HFF-Myc (cell line): ENCODE measurements at regions not wholly inside any gene's neighbourhood (a gene's known extent, or its start where the extent isn't known, plus 50 kb on each side); places are given as distances from the start of the nearest gene placed in this dataset.

Source experiments
- DNase-seq: peaks from one replicate; pipeline ENCODE4 v3.0.0-alpha.2; 2011; ENCODE audit warnings: low read depth; ENCODE audit errors: extremely low read depth
- H3K4me3 ChIP-seq: replicated peaks from 2 replicates; pipeline ENCODE4 v1.5.1; 2011; ENCODE audit warnings: low read depth, mild to moderate bottlenecking, control low read depth, low read length
- CTCF ChIP-seq: IDR thresholded peaks from 2 replicates; pipeline ENCODE4 v1.5.1; 2012; ENCODE audit warnings: mild to moderate bottlenecking, low read depth, low read length, control low read depth; ENCODE audit errors: missing control alignments

DNA sequence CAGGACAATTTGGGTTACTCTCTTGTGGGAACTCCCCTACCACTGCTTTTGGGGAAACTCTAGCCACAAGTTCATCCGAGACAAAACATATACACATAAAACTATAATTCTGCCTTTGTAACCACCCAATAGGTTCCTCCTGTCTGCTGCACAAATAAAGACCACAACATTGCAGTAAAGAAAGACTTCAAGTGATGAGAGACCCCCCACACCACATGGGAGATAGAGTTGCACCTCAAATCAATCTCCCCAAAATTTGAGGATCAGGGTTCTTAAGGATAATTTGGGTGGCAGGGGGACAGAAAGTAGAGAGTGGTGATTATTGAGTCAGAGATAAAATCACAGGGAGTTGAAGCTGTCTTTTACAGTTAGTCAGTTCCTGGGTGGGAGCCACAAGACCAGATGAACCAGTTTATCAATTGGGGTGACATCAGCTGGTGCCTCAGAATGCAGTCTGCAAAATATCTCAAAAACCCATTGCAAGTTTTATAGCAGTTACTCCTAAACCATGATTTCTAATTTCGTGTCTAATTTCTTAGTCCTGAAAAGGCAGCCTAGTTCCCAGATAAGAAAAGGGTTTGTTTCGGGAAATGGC, 1348.5 kb downstream of the PCDH9 start:
- H3K4me3 ChIP-seq: no peak overlapping the region
- no peak for DNase-seq
- no peak for TF ChIP-seq CTCF

- no peak for TF ChIP-seq CTCF
- DNase-seq: no peak
- H3K4me3 ChIP-seq: no peak overlapping the region
These were observed 1355.1 kb downstream of the PCDH9 start for GRCh38 chr13:65875031-65875430.

DNA sequence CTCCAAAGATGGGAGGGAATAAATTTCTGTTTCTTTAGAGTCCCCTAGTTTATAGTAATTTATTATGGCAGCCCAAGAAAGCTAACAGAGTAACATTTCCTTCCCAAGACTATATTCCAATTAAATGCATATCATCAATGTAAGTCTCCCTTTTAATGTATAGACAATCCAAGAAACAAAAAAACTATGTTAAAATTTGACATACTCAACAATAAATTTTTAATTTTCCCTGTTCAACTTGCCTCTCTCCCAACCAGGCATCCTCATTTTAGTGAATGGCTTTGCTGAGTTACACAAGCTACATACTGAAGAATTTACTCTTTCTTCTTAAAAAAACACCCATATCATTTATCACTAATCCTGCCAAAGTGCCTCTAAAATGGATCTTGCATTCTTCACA, 1357.7 kb downstream of the PCDH9 start:
- H3K4me3 ChIP-seq: no peak overlapping the region
- no peak for TF ChIP-seq CTCF
- no peak for DNase-seq

DNA sequence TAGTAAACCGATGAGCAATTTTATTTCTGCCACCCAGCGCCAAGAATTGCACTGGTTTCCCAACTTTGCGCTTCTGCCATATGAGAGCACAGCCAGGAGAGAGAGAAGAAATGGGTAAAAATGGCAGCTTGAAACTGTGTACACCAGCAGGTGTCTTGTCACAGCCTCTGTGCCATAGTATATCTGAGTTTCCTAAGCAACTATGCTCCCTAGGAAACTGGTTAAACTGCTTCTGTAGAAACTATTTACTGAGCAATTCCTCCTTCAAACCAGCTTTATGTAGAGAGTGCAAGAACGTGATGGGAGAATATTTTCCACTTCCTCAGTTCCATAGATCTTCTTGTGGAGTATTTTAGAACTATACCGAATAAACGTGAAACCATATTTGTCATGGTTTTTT, 1361.3 kb downstream of the PCDH9 start:
- no peak for TF ChIP-seq CTCF
- DNase-seq: no peak
- no peak overlapping the region for H3K4me3 ChIP-seq

- no peak overlapping the region for H3K4me3 ChIP-seq
- DNase-seq: no peak
- no peak for TF ChIP-seq CTCF
These were observed 1362.0 kb downstream of the PCDH9 start for GRCh38 chr13:65868099-65868498.

DNA sequence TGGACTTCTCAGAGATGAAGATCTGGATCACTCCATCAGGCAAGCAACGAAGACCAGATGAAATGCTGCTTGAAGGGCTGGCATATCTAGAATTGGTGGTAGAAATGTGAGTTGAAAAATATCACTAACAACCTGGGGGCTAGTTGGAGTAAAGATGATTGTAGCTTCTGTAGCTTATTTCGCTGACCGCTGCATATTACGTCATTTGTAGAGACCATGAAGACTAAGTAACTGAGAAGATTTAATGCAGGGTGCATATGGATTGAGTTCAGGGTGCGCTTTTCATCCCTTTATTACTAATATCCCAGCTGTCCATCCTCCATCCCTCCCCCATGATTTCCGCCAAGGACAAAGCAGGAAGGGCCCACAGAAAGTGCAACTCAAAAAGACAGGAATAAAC, 1364.0 kb downstream of the PCDH9 start:
- no peak overlapping the region for H3K4me3 ChIP-seq
- no peak for DNase-seq
- no peak for TF ChIP-seq CTCF

DNA sequence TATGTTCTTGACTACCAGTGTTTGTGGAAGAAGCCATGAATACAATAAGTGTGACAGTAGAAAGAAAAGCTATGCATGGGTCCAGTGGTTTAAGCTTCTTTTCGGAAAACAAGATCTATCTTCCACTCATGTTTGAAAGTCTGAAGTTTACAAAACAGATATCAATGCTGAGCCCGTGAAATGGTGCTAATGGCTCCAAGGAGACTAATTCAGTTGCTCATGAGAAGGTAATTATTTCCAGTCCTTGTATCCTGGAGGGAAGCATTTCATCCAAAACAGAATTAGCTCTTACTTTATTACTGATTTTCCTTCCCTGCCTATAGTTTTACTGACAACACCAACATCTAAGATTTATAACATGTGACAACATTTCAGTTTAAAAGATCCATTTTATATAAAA, 1364.9 kb downstream of the PCDH9 start:
- TF ChIP-seq CTCF: no peak
- no peak for DNase-seq
- no peak overlapping the region for H3K4me3 ChIP-seq
